Stimulated activated CD4-positive, alpha-beta T cell treated with anti-CD3 and anti-CD28 coated beads, TNF-alpha, amount 100 ng/mL, for 24 hours (primary cell): ENCODE measurements at regions not wholly inside any gene's neighbourhood (a gene's known extent, or its start where the extent isn't known, plus 50 kb on each side); places are given as distances from the start of the nearest gene placed in this dataset.
"Not testable (repeated sequence)": the region's sequence is repeated elsewhere in the genome, so short reads cannot be mapped to it uniquely, and the experiment has no call there.

Source experiments
- DNase-seq, 3 experiments: peaks; one replicate each; pipeline ENCODE4 v3.0.0-alpha.2; 2020; ENCODE audit warnings: low read depth in 3 of 3

GRCh38 chr3:112765531-112765930, 81.1 kb downstream of the CD200R1L start:
- no peak for DNase-seq

- no peak for DNase-seq
Observed at GRCh38 chr3:112763258-112763657, 83.4 kb downstream of the CD200R1L start.

GRCh38 chr3:112761062-112761638, 85.5 kb downstream of the CD200R1L start:
- DNase-seq = no peak

GRCh38 chr3:112759681-112760080, 87.0 kb downstream of the CD200R1L start:
- DNase-seq = no peak

- DNase-seq = no peak
Observed at GRCh38 chr3:112759210-112759609, 87.5 kb downstream of the CD200R1L start.

GRCh38 chr3:112757197-112757596, 89.5 kb downstream of the CD200R1L start:
- no peak for DNase-seq

- DNase-seq = no peak
Observed at GRCh38 chr3:112755845-112756613, 90.6 kb downstream of the CD200R1L start.

- not testable (repeated sequence) for DNase-seq
Observed at GRCh38 chr3:112755046-112755445, 91.6 kb downstream of the CD200R1L start.

- DNase-seq = no peak
Observed at GRCh38 chr3:112751564-112752512, 94.8 kb downstream of the CD200R1L start.

GRCh38 chr3:112751061-112751460, 95.6 kb downstream of the CD200R1L start:
- no peak for DNase-seq

- no peak for DNase-seq
Observed at GRCh38 chr3:112747624-112748023, 99.0 kb downstream of the CD200R1L start.

- no peak for DNase-seq
Observed at GRCh38 chr3:112746675-112747280, 99.9 kb downstream of the CD200R1L start.

- DNase-seq = no peak
Observed at GRCh38 chr3:112745567-112746248, 101.0 kb downstream of the CD200R1L start.

GRCh38 chr3:112744825-112745566, 101.7 kb downstream of the CD200R1L start:
- DNase-seq = no peak

GRCh38 chr3:112744106-112744505, 102.6 kb downstream of the CD200R1L start:
- DNase-seq = no peak

GRCh38 chr3:112742934-112743333, 102.0 kb upstream of the CCDC80 start:
- DNase-seq = no peak

- no peak for DNase-seq
Observed at GRCh38 chr3:112741983-112742382, 101.0 kb upstream of the CCDC80 start.

GRCh38 chr3:112740835-112741234, 99.9 kb upstream of the CCDC80 start:
- DNase-seq = no peak

GRCh38 chr3:112739252-112739965, 98.5 kb upstream of the CCDC80 start:
- no peak for DNase-seq

- no peak for DNase-seq
Observed at GRCh38 chr3:112738366-112738765, 97.4 kb upstream of the CCDC80 start.
